CD14-positive monocyte (primary cell): ENCODE measurements at regions not wholly inside any gene's neighbourhood (a gene's known extent, or its start where the extent isn't known, plus 50 kb on each side); places are given as distances from the start of the nearest gene placed in this dataset.

Source experiments
- DNase-seq, 3 donors: peaks; one replicate each; pipeline ENCODE4 v3.0.0-alpha.2; 2011 to 2022
- H2AFZ ChIP-seq: 2 replicates; pipeline ENCODE4 v1.6.0; 2012; ENCODE audit warnings: mild to moderate bottlenecking, low read depth, low read length, inconsistent platforms; ENCODE audit not compliant: insufficient read depth, poor library complexity, severe bottlenecking
- H3K27ac ChIP-seq, 2 donors: 1 replicate in 1 of 2; 2 replicates in 1 of 2; pipeline ENCODE4 v1.5.1; 2012 to 2013; ENCODE audit warnings: low read length in 2 of 2, control low read depth in 1 of 2, inconsistent platforms in 1 of 2, low read depth in 1 of 2, mild to moderate bottlenecking in 1 of 2
- H3K27me3 ChIP-seq, 2 donors: one replicate each; pipeline versions ENCODE4 v1.6.0 to v1.6.1; 2011 to 2013; ENCODE audit warnings: low read length in 2 of 2; ENCODE audit not compliant: control insufficient read depth in 2 of 2, insufficient read depth in 2 of 2
- H3K36me3 ChIP-seq, 2 donors: replicated peaks in 1 of 2; 1 replicate in 1 of 2; 2 replicates in 1 of 2; pipeline versions ENCODE4 v1.5.1 to v1.6.1; 2012 to 2013; ENCODE audit warnings: low read length in 2 of 2, control low read depth in 1 of 2, inconsistent platforms in 1 of 2, mild to moderate bottlenecking in 1 of 2; ENCODE audit not compliant: insufficient read depth in 2 of 2, control insufficient read depth in 1 of 2
- H3K4me1 ChIP-seq, 2 donors: 1 replicate in 1 of 2; 2 replicates in 1 of 2; pipeline versions ENCODE4 v1.5.1 to v1.6.1; 2012 to 2013; ENCODE audit warnings: low read length in 2 of 2, control low read depth in 1 of 2, inconsistent platforms in 1 of 2, mild to moderate bottlenecking in 1 of 2, moderate library complexity in 1 of 2; ENCODE audit not compliant: insufficient read depth in 2 of 2, control insufficient read depth in 1 of 2
- H3K4me2 ChIP-seq: replicated peaks from 2 replicates; pipeline ENCODE3; 2012; ENCODE audit warnings: low read length, moderate library complexity, mild to moderate bottlenecking; ENCODE audit not compliant: poor library complexity, severe bottlenecking; ENCODE audit errors: extremely low read depth
- H3K4me3 ChIP-seq, 3 experiments: fragments of 200-600 bp in 1 of 3; sonication (generic) in 1 of 3; replicated peaks in 1 of 3; 1 replicate in 2 of 3; 2 replicates in 1 of 3; pipeline ENCODE4 v1.5.1; 2011 to 2013; ENCODE audit warnings: low read length in 3 of 3, mild to moderate bottlenecking in 3 of 3, control low read depth in 2 of 3, low read depth in 2 of 3, inconsistent platforms in 1 of 3, moderate library complexity in 1 of 3
- H3K79me2 ChIP-seq: 2 replicates; pipeline ENCODE4 v1.6.0; 2012; ENCODE audit warnings: mild to moderate bottlenecking, control low read depth, inconsistent platforms, low read length, moderate library complexity; ENCODE audit not compliant: insufficient read depth
- H3K9ac ChIP-seq: 2 replicates; pipeline ENCODE4 v1.6.0; 2017; ENCODE audit warnings: low read length, mild to moderate bottlenecking; ENCODE audit not compliant: insufficient read depth, poor library complexity, severe bottlenecking
- H3K9me3 ChIP-seq, 2 donors: replicated peaks in 1 of 2; 1 replicate in 1 of 2; 2 replicates in 1 of 2; pipeline versions ENCODE4 v1.5.1 to v1.6.1; 2012 to 2013; ENCODE audit warnings: low read length in 2 of 2, control low read depth in 1 of 2; ENCODE audit not compliant: control insufficient read depth in 1 of 2, insufficient read depth in 1 of 2
- H4K20me1 ChIP-seq: 2 replicates; pipeline ENCODE4 v1.6.0; 2012; ENCODE audit warnings: mild to moderate bottlenecking, low read length, control low read depth, moderate library complexity; ENCODE audit not compliant: insufficient read depth
- H3K27ac Mint-ChIP-seq, 7 donors: one replicate each; pipeline ENCODE4 v1.8.0; 2020; ENCODE audit warnings: mild to moderate bottlenecking in 7 of 7, mixed read lengths in 7 of 7, moderate library complexity in 6 of 7, inconsistent platforms in 2 of 7
- H3K27me3 Mint-ChIP-seq, 3 donors: one replicate each; pipeline ENCODE4 v1.8.0; 2021 to 2022; ENCODE audit warnings: low read depth in 3 of 3, mild to moderate bottlenecking in 3 of 3, mixed read lengths in 3 of 3, moderate library complexity in 3 of 3, inconsistent platforms in 1 of 3
- H3K36me3 Mint-ChIP-seq, 2 donors: one replicate each; pipeline ENCODE4 v1.8.0; 2020; ENCODE audit warnings: mixed read lengths in 2 of 2, inconsistent platforms in 1 of 2, mild to moderate bottlenecking in 1 of 2
- H3K4me1 Mint-ChIP-seq: one replicate; pipeline ENCODE4 v1.8.0; 2020; ENCODE audit warnings: mild to moderate bottlenecking, mixed read lengths
- H3K4me3 Mint-ChIP-seq, 2 donors: one replicate each; pipeline ENCODE4 v1.8.0; 2020; ENCODE audit warnings: mild to moderate bottlenecking in 2 of 2, mixed read lengths in 2 of 2, moderate library complexity in 1 of 2
- H3K9me3 Mint-ChIP-seq, 7 donors: one replicate each; pipeline ENCODE4 v1.8.0; 2020 to 2022; ENCODE audit warnings: mixed read lengths in 7 of 7, mild to moderate bottlenecking in 6 of 7, moderate library complexity in 6 of 7, inconsistent platforms in 2 of 7
- WGBS: methylation state at CpG from one replicate; pipeline ENCODE4 v1.1.5; 2013; ENCODE audit warnings: missing lambda C conversion rate; ENCODE audit not compliant: insufficient coverage; 5-methylcytosine and 5-hydroxymethylcytosine counted together
- intact Hi-C, 2 donors: fragments of 100-400 bp; cut with micrococcal nuclease; formaldehyde crosslinking; loops; one replicate each; pipeline versions ENCODE4 v1.15.0 to v1.15.1; 2023
- TF ChIP-seq, protein P1 (sequence below): fragments of 200-600 bp; IDR thresholded peaks from one replicate; pipeline ENCODE4 v1.8.0; 2022; ENCODE audit warnings: antibody characterized with exemption, mild to moderate bottlenecking

DNA sequence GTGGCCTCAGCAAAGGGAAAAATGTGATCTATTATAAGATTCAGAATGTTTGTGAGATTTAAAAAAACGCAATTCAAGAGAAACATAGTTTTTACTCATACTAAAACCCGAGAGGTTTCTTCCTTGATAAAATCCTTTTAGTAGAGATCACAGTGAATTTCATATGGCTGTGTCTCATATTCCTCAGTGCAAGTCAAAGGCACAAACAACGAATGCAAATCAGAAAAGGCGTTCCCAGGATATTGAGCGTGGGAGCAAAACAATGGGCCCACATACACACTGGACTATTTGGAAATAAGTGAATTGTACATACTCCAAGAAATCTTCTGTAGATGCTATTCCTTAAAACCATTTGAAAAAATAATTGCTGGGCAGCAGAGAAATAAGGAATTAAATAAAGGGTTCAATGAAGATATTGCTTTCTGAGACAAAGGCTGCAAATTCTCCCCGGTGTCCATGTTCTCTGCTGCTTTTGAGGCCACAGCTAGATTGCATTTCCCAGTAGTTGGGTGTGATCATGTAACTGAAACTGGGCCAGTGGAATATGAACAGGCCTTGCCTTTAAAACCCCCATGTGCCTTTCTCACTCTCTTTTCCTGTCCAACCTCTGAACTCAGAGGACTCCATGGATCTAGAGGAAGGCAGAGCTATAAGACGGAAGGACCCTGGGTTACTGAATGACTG is 144.6 kb upstream of the TBL1XR1 start:
- no peaks in the 10 kb centered on the region for H3K36me3 Mint-ChIP-seq
- DNase-seq: no peak
- 83% methylated on average over 1 of the region's 7 CpGs for WGBS

DNA sequence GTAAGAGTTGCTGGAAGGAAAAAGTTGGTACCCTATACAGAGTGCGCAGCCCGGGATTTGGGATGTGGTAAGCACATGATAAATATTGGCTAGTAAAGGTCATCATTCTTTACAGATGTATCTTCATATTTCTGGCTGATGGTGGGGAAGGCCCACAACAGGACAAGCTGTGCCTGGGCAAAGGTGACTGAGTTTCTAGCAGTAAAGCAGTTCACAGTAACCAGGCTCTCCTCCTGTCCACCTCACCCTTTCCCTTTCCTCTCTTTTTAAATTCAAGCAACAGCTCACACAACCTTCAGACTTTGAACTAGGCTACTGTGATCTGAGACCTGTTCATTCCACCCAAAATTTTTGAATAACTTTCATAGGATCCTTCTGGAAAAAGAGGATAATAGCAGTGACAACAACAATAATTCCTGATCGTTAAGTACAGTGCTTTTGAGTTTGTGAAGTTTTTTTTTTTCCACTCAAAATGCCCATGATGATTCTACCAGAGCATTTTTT is 145.9 kb upstream of the TBL1XR1 start:
- Histone ChIP-seq H3K36me3 (no peaks in the 10 kb centered on the region), H4K20me1 (no peaks in the 10 kb centered on the region), H3K27ac (no peak overlapping the region), H3K4me2 (no peak overlapping the region), H2AFZ (no peak overlapping the region), H3K79me2 (no peaks in the 10 kb centered on the region), H3K4me1 (peaks cover 34 to 42% of the 10 kb centered on the region in 2 donors), H3K9ac (no peak overlapping the region), H3K4me3 (no peak overlapping the region), H3K9me3 (no peaks in the 10 kb centered on the region), H3K27me3 (no peaks in the 10 kb centered on the region)
- TF ChIP-seq, protein P1, sequence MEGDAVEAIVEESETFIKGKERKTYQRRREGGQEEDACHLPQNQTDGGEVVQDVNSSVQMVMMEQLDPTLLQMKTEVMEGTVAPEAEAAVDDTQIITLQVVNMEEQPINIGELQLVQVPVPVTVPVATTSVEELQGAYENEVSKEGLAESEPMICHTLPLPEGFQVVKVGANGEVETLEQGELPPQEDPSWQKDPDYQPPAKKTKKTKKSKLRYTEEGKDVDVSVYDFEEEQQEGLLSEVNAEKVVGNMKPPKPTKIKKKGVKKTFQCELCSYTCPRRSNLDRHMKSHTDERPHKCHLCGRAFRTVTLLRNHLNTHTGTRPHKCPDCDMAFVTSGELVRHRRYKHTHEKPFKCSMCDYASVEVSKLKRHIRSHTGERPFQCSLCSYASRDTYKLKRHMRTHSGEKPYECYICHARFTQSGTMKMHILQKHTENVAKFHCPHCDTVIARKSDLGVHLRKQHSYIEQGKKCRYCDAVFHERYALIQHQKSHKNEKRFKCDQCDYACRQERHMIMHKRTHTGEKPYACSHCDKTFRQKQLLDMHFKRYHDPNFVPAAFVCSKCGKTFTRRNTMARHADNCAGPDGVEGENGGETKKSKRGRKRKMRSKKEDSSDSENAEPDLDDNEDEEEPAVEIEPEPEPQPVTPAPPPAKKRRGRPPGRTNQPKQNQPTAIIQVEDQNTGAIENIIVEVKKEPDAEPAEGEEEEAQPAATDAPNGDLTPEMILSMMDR: no peak
- Mint-ChIP-seq H3K27me3 (peaks cover 0 to 2% (median 0%) of the 10 kb centered on the region in 3 donors), H3K9me3 (peaks cover 0 to 2% (median 0%) of the 10 kb centered on the region in 7 donors), H3K4me1 (peaks cover 46% of the 10 kb centered on the region), H3K4me3 (no peak overlapping the region), H3K36me3 (no peaks in the 10 kb centered on the region), H3K27ac (peak overlapping the region in 1 of 7 donors; percentile 2)
- DNase-seq: no peak
- intact Hi-C loops: no loop called here
- no CpG with 5 or more reads among the region's 3 CpGs for WGBS

More for the DNA sequence above, 144.6 kb upstream of the TBL1XR1 start:
- Histone ChIP-seq H3K27ac (no peak overlapping the region), H3K4me3 (no peak overlapping the region), H4K20me1 (no peaks in the 10 kb centered on the region), H2AFZ (no peak overlapping the region), H3K9ac (no peak overlapping the region), H3K4me1 (peaks cover 47 to 55% of the 10 kb centered on the region in 2 donors), H3K36me3 (no peaks in the 10 kb centered on the region), H3K79me2 (no peaks in the 10 kb centered on the region), H3K9me3 (no peaks in the 10 kb centered on the region), H3K27me3 (no peaks in the 10 kb centered on the region), H3K4me2 (no peak overlapping the region)
- Mint-ChIP-seq H3K4me3 (no peak overlapping the region), H3K4me1 (peaks cover 55% of the 10 kb centered on the region), H3K27ac (peak overlapping the region in 1 of 7 donors; percentile 42), H3K27me3 (no peaks in the 10 kb centered on the region), H3K9me3 (peaks cover 0 to 2% (median 0%) of the 10 kb centered on the region in 7 donors)
- intact Hi-C loops: no loop called here
- TF ChIP-seq, protein P1: no peak
